ENCODE measurements at regions not wholly inside any gene's neighbourhood (a gene's known extent, or its start where the extent isn't known, plus 50 kb on each side); places are given as distances from the start of the nearest gene placed in this dataset.

DNA sequence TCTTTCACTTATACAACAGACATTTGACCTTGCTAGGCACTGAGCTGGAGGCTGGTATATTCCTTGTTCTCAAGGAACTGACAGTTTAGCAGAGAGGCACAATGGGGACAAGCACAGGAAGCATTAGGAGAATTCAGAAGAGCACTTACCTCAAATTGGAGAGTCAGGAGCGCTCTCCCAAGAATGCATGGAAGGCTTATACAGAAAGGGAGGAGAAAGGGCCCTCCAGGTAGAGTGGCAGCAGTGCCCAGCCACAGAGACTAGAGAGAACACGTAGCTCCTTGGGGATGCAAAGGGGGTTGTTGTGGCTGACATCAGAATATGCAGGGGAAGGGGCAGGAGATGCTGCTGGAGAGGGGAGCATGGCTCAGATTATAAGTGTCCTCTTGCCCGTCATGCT lies 78.2 kb upstream of the MKLN1 start:
- H3K4me3 ChIP-seq (ENCODE audit: low read depth, low read length): no peak overlapping the region
- no peak overlapping the region for H2BK5ac ChIP-seq (ENCODE audit: low read depth, low read length, poor library complexity)
- no peak overlapping the region for H4K91ac ChIP-seq (ENCODE audit: low read depth, low read length)
- no peaks in the 10 kb centered on the region for H3K9me3 ChIP-seq (ENCODE audit: insufficient read depth, low read depth, low read length)
- H3K4ac ChIP-seq (ENCODE audit: low read depth, low read length): no peak overlapping the region
- H3K9ac ChIP-seq (ENCODE audit: low read length): no peak overlapping the region
- H3K27ac ChIP-seq (ENCODE audit: low read depth, low read length): no peak overlapping the region
- DNase-seq: no peak
- no peak overlapping the region for H3K14ac ChIP-seq (ENCODE audit: low read length)
- H3K4me2 ChIP-seq (ENCODE audit: low read length): no peak overlapping the region
- H4K8ac ChIP-seq (ENCODE audit: low read depth, low read length): no peak overlapping the region
- no peak overlapping the region for H4K12ac ChIP-seq (ENCODE audit: low read depth, low read length)
- H3K27me3 ChIP-seq (ENCODE audit: insufficient read depth, low read length): no peaks in the 10 kb centered on the region
- no peak overlapping the region for H3K18ac ChIP-seq (ENCODE audit: low read length)
- no peak overlapping the region for H2BK12ac ChIP-seq (ENCODE audit: low read length)
- H3K4me1 ChIP-seq (ENCODE audit: control insufficient read depth in 1 of 2, insufficient read depth in 2 of 2, low read length in 2 of 2): peaks cover 3 to 8% of the 10 kb centered on the region in 2 experiments
- H3K23ac ChIP-seq (ENCODE audit: low read length): no peak overlapping the region
- H3K36me3 ChIP-seq (ENCODE audit: control insufficient read depth in 1 of 2, insufficient read depth in 2 of 2, low read length in 2 of 2): no peaks in the 10 kb centered on the region
- no peaks in the 10 kb centered on the region for H3K79me1 ChIP-seq (ENCODE audit: low read length)
- no CpG with 5 or more reads among the region's 3 CpGs for WGBS (ENCODE audit: extremely low coverage, insufficient coverage, insufficient read length)
- H3K79me2 ChIP-seq (ENCODE audit: control insufficient read depth, insufficient read depth, low read length, poor library complexity): no peaks in the 10 kb centered on the region
- no peak overlapping the region for H2AK5ac ChIP-seq (ENCODE audit: low read length)
- H2BK120ac ChIP-seq (ENCODE audit: insufficient read depth, low read length, poor library complexity): no peak overlapping the region
- no peak overlapping the region for H2AFZ ChIP-seq (ENCODE audit: insufficient read depth, low read length, poor library complexity)

DNA sequence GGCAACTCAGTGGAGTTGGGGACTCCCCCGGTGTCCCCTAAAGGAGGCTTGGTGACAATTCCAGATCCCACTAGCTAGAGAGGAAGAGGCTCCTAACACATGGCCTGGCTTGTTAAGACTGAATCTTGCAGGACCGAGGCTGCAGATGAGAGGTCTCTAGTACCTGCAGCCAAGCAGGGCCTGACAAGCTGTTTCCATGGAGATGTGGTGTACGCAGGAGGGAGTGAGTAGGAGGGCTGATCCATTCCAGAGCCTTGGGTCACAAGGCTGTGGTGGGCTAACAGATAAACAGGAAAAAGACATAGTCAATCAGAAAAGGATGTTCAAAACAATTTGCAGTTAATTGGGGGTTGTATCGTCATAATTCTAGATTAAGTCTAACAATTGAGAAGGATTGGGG lies 77.3 kb upstream of the MKLN1 start:
- H3K9ac ChIP-seq (ENCODE audit: low read length): no peak overlapping the region
- no peaks in the 10 kb centered on the region for H3K79me2 ChIP-seq (ENCODE audit: control insufficient read depth, insufficient read depth, low read length, poor library complexity)
- H3K4me3 ChIP-seq (ENCODE audit: low read depth, low read length): no peak overlapping the region
- no peaks in the 10 kb centered on the region for H3K27me3 ChIP-seq (ENCODE audit: insufficient read depth, low read length)
- no peak overlapping the region for H2AFZ ChIP-seq (ENCODE audit: insufficient read depth, low read length, poor library complexity)
- H3K18ac ChIP-seq (ENCODE audit: low read length): no peak overlapping the region
- WGBS (ENCODE audit: extremely low coverage, insufficient coverage, insufficient read length): no CpG with 5 or more reads among the region's 4 CpGs
- H2BK5ac ChIP-seq (ENCODE audit: low read depth, low read length, poor library complexity): no peak overlapping the region
- no peak overlapping the region for H3K4me2 ChIP-seq (ENCODE audit: low read length)
- no peak overlapping the region for H4K91ac ChIP-seq (ENCODE audit: low read depth, low read length)
- H4K12ac ChIP-seq (ENCODE audit: low read depth, low read length): no peak overlapping the region
- no peak overlapping the region for H2AK5ac ChIP-seq (ENCODE audit: low read length)
- H3K4me1 ChIP-seq (ENCODE audit: control insufficient read depth in 1 of 2, insufficient read depth in 2 of 2, low read length in 2 of 2): peaks cover 0 to 6% of the 10 kb centered on the region in 2 experiments
- H3K14ac ChIP-seq (ENCODE audit: low read length): no peak overlapping the region
- no peak overlapping the region for H3K27ac ChIP-seq (ENCODE audit: low read depth, low read length)
- H3K36me3 ChIP-seq (ENCODE audit: control insufficient read depth in 1 of 2, insufficient read depth in 2 of 2, low read length in 2 of 2): no peaks in the 10 kb centered on the region
- no peaks in the 10 kb centered on the region for H3K9me3 ChIP-seq (ENCODE audit: insufficient read depth, low read depth, low read length)
- H3K79me1 ChIP-seq (ENCODE audit: low read length): no peaks in the 10 kb centered on the region
- no peak overlapping the region for H3K4ac ChIP-seq (ENCODE audit: low read depth, low read length)
- no peak overlapping the region for H2BK12ac ChIP-seq (ENCODE audit: low read length)
- H4K8ac ChIP-seq (ENCODE audit: low read depth, low read length): no peak overlapping the region
- H2BK120ac ChIP-seq (ENCODE audit: insufficient read depth, low read length, poor library complexity): no peak overlapping the region
- DNase-seq: peak in 1 of 2 donors; percentile 57
- H3K23ac ChIP-seq (ENCODE audit: low read length): no peak overlapping the region

DNA sequence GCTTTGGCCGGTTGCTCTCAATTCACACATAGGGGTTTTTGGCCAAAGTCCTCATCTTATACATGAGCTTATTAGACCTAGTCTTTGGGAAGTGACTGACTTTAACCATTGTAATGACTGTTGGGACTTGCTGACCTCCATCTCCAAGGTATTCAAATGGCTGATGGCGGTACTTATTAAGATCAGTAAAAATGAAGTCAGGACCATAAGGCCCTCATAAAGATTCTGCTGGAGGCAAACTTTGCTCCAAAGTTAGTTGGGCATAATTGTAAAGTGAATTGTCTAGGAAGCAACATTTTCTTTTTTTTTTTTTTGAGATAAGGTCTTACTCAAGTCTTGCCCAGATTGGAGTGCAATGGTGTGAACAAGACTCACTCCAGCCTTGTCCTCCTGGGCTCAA lies 76.3 kb upstream of the MKLN1 start:
- Histone ChIP-seq H3K18ac (ENCODE audit: low read length) (no peak overlapping the region), H3K9ac (ENCODE audit: low read length) (no peak overlapping the region), H4K12ac (ENCODE audit: low read depth, low read length) (no peak overlapping the region), H3K27ac (ENCODE audit: low read depth, low read length) (no peak overlapping the region), H2BK120ac (ENCODE audit: insufficient read depth, low read length, poor library complexity) (no peak overlapping the region), H3K79me2 (ENCODE audit: control insufficient read depth, insufficient read depth, low read length, poor library complexity) (no peaks in the 10 kb centered on the region), H3K79me1 (ENCODE audit: low read length) (no peaks in the 10 kb centered on the region), H3K14ac (ENCODE audit: low read length) (no peak overlapping the region), H2AFZ (ENCODE audit: insufficient read depth, low read length, poor library complexity) (no peak overlapping the region), H3K4me1 (ENCODE audit: control insufficient read depth in 1 of 2, insufficient read depth in 2 of 2, low read length in 2 of 2) (peaks cover 0 to 6% of the 10 kb centered on the region in 2 experiments), H4K8ac (ENCODE audit: low read depth, low read length) (no peak overlapping the region), H3K23ac (ENCODE audit: low read length) (no peak overlapping the region), H3K4ac (ENCODE audit: low read depth, low read length) (no peak overlapping the region), H3K4me3 (ENCODE audit: low read depth, low read length) (no peak overlapping the region), H2AK5ac (ENCODE audit: low read length) (no peak overlapping the region), H3K27me3 (ENCODE audit: insufficient read depth, low read length) (no peaks in the 10 kb centered on the region), H2BK5ac (ENCODE audit: low read depth, low read length, poor library complexity) (no peak overlapping the region), H4K91ac (ENCODE audit: low read depth, low read length) (no peak overlapping the region), H2BK12ac (ENCODE audit: low read length) (no peak overlapping the region), H3K36me3 (ENCODE audit: control insufficient read depth in 1 of 2, insufficient read depth in 2 of 2, low read length in 2 of 2) (no peaks in the 10 kb centered on the region), H3K9me3 (ENCODE audit: insufficient read depth, low read depth, low read length) (no peaks in the 10 kb centered on the region), H3K4me2 (ENCODE audit: low read length) (no peak overlapping the region)
- WGBS (ENCODE audit: extremely low coverage, insufficient coverage, insufficient read length): no CpG with 5 or more reads among the region's 2 CpGs
- peak; percentile 66 to 84 for DNase-seq

DNA sequence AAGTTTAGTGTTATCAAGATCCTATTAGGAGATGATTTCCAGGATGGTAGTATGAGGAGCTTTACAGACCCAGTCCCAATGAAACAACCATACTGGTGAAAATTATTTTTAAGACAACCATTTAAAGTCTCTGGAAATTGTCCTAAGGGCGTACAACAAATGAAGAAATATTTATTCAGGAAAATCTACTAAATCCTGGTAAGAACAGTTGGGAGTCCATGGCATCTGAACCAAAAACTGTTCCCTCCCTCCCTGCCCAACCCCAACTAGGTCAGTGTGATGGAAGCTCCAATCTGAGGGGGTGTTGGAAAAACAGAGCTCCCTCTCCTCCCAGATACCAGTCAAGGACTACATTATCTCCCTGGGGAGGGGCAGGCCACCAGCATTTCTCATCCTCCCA lies 74.7 kb upstream of the MKLN1 start:
- no peak overlapping the region for H4K91ac ChIP-seq (ENCODE audit: low read depth, low read length)
- H3K9me3 ChIP-seq (ENCODE audit: insufficient read depth, low read depth, low read length): no peaks in the 10 kb centered on the region
- H4K12ac ChIP-seq (ENCODE audit: low read depth, low read length): no peak overlapping the region
- no peaks in the 10 kb centered on the region for H3K79me2 ChIP-seq (ENCODE audit: control insufficient read depth, insufficient read depth, low read length, poor library complexity)
- H3K14ac ChIP-seq (ENCODE audit: low read length): no peak overlapping the region
- no peak overlapping the region for H2BK12ac ChIP-seq (ENCODE audit: low read length)
- no peaks in the 10 kb centered on the region for H3K79me1 ChIP-seq (ENCODE audit: low read length)
- no peak overlapping the region for H2BK120ac ChIP-seq (ENCODE audit: insufficient read depth, low read length, poor library complexity)
- H3K27ac ChIP-seq (ENCODE audit: low read depth, low read length): no peak overlapping the region
- H3K27me3 ChIP-seq (ENCODE audit: insufficient read depth, low read length): no peaks in the 10 kb centered on the region
- H3K23ac ChIP-seq (ENCODE audit: low read length): no peak overlapping the region
- H3K9ac ChIP-seq (ENCODE audit: low read length): no peak overlapping the region
- H3K4ac ChIP-seq (ENCODE audit: low read depth, low read length): no peak overlapping the region
- no peak overlapping the region for H2BK5ac ChIP-seq (ENCODE audit: low read depth, low read length, poor library complexity)
- peaks cover 0 to 6% of the 10 kb centered on the region in 2 experiments for H3K4me1 ChIP-seq (ENCODE audit: control insufficient read depth in 1 of 2, insufficient read depth in 2 of 2, low read length in 2 of 2)
- H2AFZ ChIP-seq (ENCODE audit: insufficient read depth, low read length, poor library complexity): no peak overlapping the region
- no peak overlapping the region for H4K8ac ChIP-seq (ENCODE audit: low read depth, low read length)
- no CpG with 5 or more reads among the region's 1 CpG for WGBS (ENCODE audit: extremely low coverage, insufficient coverage, insufficient read length)
- DNase-seq: no peak
- no peak overlapping the region for H3K4me2 ChIP-seq (ENCODE audit: low read length)
- H3K4me3 ChIP-seq (ENCODE audit: low read depth, low read length): no peak overlapping the region
- H3K18ac ChIP-seq (ENCODE audit: low read length): no peak overlapping the region
- H3K36me3 ChIP-seq (ENCODE audit: control insufficient read depth in 1 of 2, insufficient read depth in 2 of 2, low read length in 2 of 2): no peaks in the 10 kb centered on the region
- H2AK5ac ChIP-seq (ENCODE audit: low read length): no peak overlapping the region

Measured in trophoblast cell (in vitro differentiated cells and primary cell).